PC-3 (cell line): ENCODE measurements at regions not wholly inside any gene's neighbourhood (a gene's known extent, or its start where the extent isn't known, plus 50 kb on each side); places are given as distances from the start of the nearest gene placed in this dataset.

ENCODE experiments used
- ATAC-seq: fragments of 200-7000 bp; cut with Tn5 transposase; 2 replicates; pipeline ENCODE4 v1.9.1; 2020; ENCODE audit warnings: mild to moderate bottlenecking, moderate library complexity
- BruUV-seq: library from RNA; stranded (reverse); fragments of 400-500 nt; replicated peaks from 2 replicates; lab custom pipeline; 2021; lab: Mats Ljungman, UMichigan
- CTCF ChIA-PET: fragments of 300-600 bp; sonication (Branson Sonifier 250); formaldehyde crosslinking; loops from one replicate; lab custom pipeline; 2022; ENCODE audit warnings: antibody characterized with exemption; lab: Charles Lee
- POLR2A ChIA-PET: fragments of 300-600 bp; sonication (Branson Sonifier 250); formaldehyde crosslinking; loops from one replicate; lab custom pipeline; 2022; ENCODE audit warnings: antibody characterized with exemption; ENCODE audit not compliant: unreplicated experiment; lab: Charles Lee
- DNase-seq: peaks from one replicate; pipeline ENCODE4 v3.0.0-alpha.2; 2015
- H2AFZ ChIP-seq: fragments of 300-600 bp; sonication (generic); 2 replicates; pipeline ENCODE4 v1.6.0; 2016; ENCODE audit warnings: antibody characterized with exemption, low read length
- H3F3A ChIP-seq: fragments of 300-600 bp; sonication (generic); one replicate; pipeline ENCODE4 v1.6.0; 2017; ENCODE audit warnings: antibody characterized with exemption, low read length, control low read depth, mild to moderate bottlenecking; ENCODE audit not compliant: unreplicated experiment
- H3K27ac ChIP-seq: fragments of 300-600 bp; sonication (generic); 2 replicates; pipeline ENCODE4 v1.5.1; 2016; ENCODE audit warnings: mild to moderate bottlenecking, low read length
- H3K27me3 ChIP-seq: fragments of 300-600 bp; sonication (generic); 2 replicates; pipeline ENCODE4 v1.6.1; 2016; ENCODE audit warnings: low read length, mixed read lengths
- H3K36me3 ChIP-seq: fragments of 300-600 bp; sonication (generic); 2 replicates; pipeline ENCODE4 v1.6.1; 2016; ENCODE audit warnings: low read depth, mixed run types, low read length, mixed read lengths
- H3K4me1 ChIP-seq: fragments of 300-600 bp; sonication (generic); 2 replicates; pipeline ENCODE4 v1.5.1; 2016; ENCODE audit warnings: low read length; ENCODE audit not compliant: insufficient read depth
- H3K4me2 ChIP-seq: fragments of 300-600 bp; sonication (generic); 2 replicates; pipeline ENCODE4 v1.6.0; 2016; ENCODE audit warnings: low read length
- H3K4me3 ChIP-seq: fragments of 300-600 bp; sonication (generic); 2 replicates; pipeline ENCODE4 v1.5.1; 2016; ENCODE audit warnings: mild to moderate bottlenecking, low read length, mixed read lengths
- H3K79me2 ChIP-seq: fragments of 300-600 bp; sonication (generic); 2 replicates; pipeline ENCODE4 v1.6.1; 2017; ENCODE audit warnings: low read length, mixed read lengths
- H3K9ac ChIP-seq: fragments of 300-600 bp; sonication (generic); 2 replicates; pipeline ENCODE4 v1.6.0; 2016; ENCODE audit warnings: mild to moderate bottlenecking, low read length
- H3K9me2 ChIP-seq: fragments of 300-600 bp; sonication (generic); replicated peaks from 2 replicates; pipeline ENCODE4 v1.6.1; 2016; ENCODE audit warnings: mixed run types, low read length, mixed read lengths
- H3K9me3 ChIP-seq: fragments of 300-600 bp; sonication (generic); 2 replicates; pipeline ENCODE4 v1.6.1; 2016; ENCODE audit warnings: low read length, mixed read lengths
- H4K20me1 ChIP-seq: fragments of 300-600 bp; sonication (generic); 2 replicates; pipeline ENCODE4 v1.6.1; 2016; ENCODE audit warnings: low read length, mixed read lengths
- EZH2 ChIP-seq: fragments of 300-600 bp; sonication (generic); IDR thresholded peaks from one replicate; pipeline ENCODE4 v1.6.1; 2017; ENCODE audit warnings: antibody characterized with exemption, mild to moderate bottlenecking, low read length; ENCODE audit not compliant: unreplicated experiment
- EZH2phosphoT487 ChIP-seq: fragments of 300-600 bp; sonication (generic); IDR thresholded peaks from 2 replicates; pipeline ENCODE4 v1.6.1; 2018; ENCODE audit warnings: mild to moderate bottlenecking, antibody characterized with exemption, low read length, borderline replicate concordance
- intact Hi-C: fragments of 100-400 bp; cut with micrococcal nuclease; formaldehyde crosslinking; loops from 2 replicates; pipeline ENCODE4 v1.9.0; 2023
- TF ChIP-seq, protein P1 (sequence below): fragments of 300-600 bp; sonication (generic); conservative IDR thresholded peaks from 2 replicates; pipeline ENCODE4 v1.5.1; 2017; ENCODE audit warnings: antibody characterized with exemption, low read depth, mild to moderate bottlenecking, low read length

DNA sequence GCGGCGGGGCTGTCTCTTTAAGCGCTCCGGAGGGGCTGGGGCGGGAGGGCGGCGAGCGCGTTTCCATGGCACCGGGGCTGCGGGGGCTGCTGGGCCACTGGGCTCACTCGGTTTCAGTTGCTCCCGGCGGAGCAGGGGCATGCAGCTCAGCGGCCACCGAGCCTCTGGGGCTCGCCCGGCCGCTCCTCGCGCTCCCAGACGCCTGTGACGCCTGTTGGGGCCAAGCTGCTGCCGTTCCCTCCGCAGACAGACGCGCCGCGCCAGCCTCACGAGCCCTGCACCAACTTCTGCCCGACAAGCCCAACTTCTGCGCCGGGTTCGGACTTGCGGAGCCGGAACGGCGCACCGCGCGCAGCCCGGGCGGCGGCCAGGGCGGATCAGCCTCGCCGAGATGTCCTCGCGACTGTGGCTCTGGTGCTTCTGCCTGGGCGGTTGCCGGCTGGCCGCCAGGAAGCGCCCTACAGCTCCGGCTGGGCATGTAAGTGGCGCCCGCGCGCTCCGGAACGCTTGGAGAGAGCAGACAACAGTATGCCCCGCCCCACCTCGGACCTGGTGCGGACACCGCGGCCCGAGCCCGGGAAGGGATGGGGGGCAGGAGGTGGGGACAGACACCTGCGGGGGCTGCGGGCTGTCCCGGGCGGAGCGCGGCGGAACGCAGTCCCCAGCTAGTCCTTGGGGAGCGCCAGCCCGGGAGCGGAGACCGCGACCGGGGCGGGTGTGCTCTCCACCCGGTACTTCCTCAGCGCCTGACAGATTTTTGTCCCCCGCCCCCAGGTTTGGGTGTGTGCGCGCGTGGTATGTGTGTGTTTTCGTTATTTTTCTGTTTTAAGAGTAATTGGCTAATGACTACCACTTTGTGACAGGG is 154.1 kb upstream of the GOLIM4 start:
- peak overlapping the region; percentile 88 for H3K4me2 ChIP-seq
- H3K4me1 ChIP-seq, result peaks cover 11% of the 10 kb centered on the region; the same call in 1 of the 2 replicates
- ChIA-PET CTCF (interaction anchor here (0.5 to 0.6 kb wide), 3 partner anchors 91 to 374 kb away, joined by 3 to 4 read pairs (median 4); no protein-coding TSS in a partner anchor), POLR2A (interaction anchor here (0.7 kb wide), 1 partner anchor 95 kb away, joined by 3 read pairs; no protein-coding TSS in a partner anchor)
- H3K9me2 ChIP-seq, result no peaks in the 10 kb centered on the region
- H3K36me3 ChIP-seq, result no peaks in the 10 kb centered on the region
- peak overlapping the region; percentile 66 for H3K4me3 ChIP-seq
- peak overlapping the region; percentile 94 for H2AFZ ChIP-seq
- intact Hi-C loops, result loop anchor here (1.0 to 2.0 kb wide), 5 partner anchors 38 to 218 kb away; no protein-coding TSS in a partner anchor
- H3K79me2 ChIP-seq, result no peaks in the 10 kb centered on the region
- TF ChIP-seq EZH2phosphoT487 (peak; percentile 29; the same call in 1 of the 2 replicates), EZH2 (no peak)
- TF ChIP-seq, protein P1, sequence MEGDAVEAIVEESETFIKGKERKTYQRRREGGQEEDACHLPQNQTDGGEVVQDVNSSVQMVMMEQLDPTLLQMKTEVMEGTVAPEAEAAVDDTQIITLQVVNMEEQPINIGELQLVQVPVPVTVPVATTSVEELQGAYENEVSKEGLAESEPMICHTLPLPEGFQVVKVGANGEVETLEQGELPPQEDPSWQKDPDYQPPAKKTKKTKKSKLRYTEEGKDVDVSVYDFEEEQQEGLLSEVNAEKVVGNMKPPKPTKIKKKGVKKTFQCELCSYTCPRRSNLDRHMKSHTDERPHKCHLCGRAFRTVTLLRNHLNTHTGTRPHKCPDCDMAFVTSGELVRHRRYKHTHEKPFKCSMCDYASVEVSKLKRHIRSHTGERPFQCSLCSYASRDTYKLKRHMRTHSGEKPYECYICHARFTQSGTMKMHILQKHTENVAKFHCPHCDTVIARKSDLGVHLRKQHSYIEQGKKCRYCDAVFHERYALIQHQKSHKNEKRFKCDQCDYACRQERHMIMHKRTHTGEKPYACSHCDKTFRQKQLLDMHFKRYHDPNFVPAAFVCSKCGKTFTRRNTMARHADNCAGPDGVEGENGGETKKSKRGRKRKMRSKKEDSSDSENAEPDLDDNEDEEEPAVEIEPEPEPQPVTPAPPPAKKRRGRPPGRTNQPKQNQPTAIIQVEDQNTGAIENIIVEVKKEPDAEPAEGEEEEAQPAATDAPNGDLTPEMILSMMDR, result peak; percentile 58
- H3K9ac ChIP-seq, result peak overlapping the region; percentile 23; the same call in 1 of the 2 replicates
- no peaks in the 10 kb centered on the region for H3F3A ChIP-seq
- no peak overlapping the region for H3K27ac ChIP-seq
- H3K9me3 ChIP-seq, result no peaks in the 10 kb centered on the region
- ATAC-seq (peak; percentile 85), DNase-seq (peak; percentile 77)
- BruUV-seq, result no TSS peak
- peaks cover 10% of the 10 kb centered on the region; the same call in 1 of the 2 replicates for H3K27me3 ChIP-seq
- H4K20me1 ChIP-seq, result 0 out of 2 replicates have a peak, but pooled peaks cover 3% of the 10 kb centered on the region

DNA sequence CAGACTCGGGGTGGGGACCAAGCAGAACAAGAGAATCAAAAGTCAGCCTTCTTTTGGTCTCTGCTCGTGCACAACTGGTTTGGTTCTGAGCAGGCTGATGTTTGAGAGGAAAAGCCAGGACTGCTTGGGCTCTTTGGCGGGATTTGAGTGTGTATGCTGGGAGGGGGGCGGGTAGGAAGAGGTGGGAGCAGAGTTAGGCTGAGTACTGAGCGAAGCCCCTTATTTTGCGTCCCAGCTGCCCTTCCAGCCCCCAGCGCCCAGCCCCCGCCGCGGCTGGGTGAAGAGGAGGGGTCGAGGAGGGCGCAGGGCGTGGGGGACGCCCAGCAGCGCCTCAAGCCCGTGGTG is 153.5 kb upstream of the GOLIM4 start:
- ChIA-PET CTCF (interaction anchor here (0.6 kb wide), 2 partner anchors 194 to 375 kb away, joined by 3 to 4 read pairs; no protein-coding TSS in a partner anchor), POLR2A (no interaction called here)
- Histone ChIP-seq H3K27me3 (peaks cover 10% of the 10 kb centered on the region; the same call in 1 of the 2 replicates), H3K9me2 (no peaks in the 10 kb centered on the region), H2AFZ (peak overlapping the region; percentile 94), H3K36me3 (no peaks in the 10 kb centered on the region), H3K4me3 (peak overlapping the region; percentile 66), H3F3A (no peaks in the 10 kb centered on the region), H3K79me2 (no peaks in the 10 kb centered on the region), H4K20me1 (0 out of 2 replicates have a peak, but pooled peaks cover 3% of the 10 kb centered on the region), H3K9me3 (no peaks in the 10 kb centered on the region), H3K4me1 (peaks cover 11% of the 10 kb centered on the region; the same call in 1 of the 2 replicates), H3K9ac (no peak overlapping the region), H3K27ac (no peak overlapping the region), H3K4me2 (peak overlapping the region; percentile 88)
- DNase-seq (no peak), ATAC-seq (peak; percentile 21)
- TF ChIP-seq, protein P1, result no peak
- TF ChIP-seq EZH2phosphoT487, result no peak
- TF ChIP-seq EZH2, result no peak
- BruUV-seq, result no TSS peak
- intact Hi-C loops, result loop anchor here (1.0 to 2.0 kb wide), 4 partner anchors 38 to 218 kb away; no protein-coding TSS in a partner anchor
